Left renal pelvis (tissue), 4 donors: ENCODE measurements at regions not wholly inside any gene's neighbourhood (a gene's known extent, or its start where the extent isn't known, plus 50 kb on each side); places are given as distances from the start of the nearest gene placed in this dataset.
A peak's percentile ranks its signal among the peaks of the same experiment; 100 is the strongest.

Experiments
- DNase-seq, 4 donors: peaks; one replicate each; pipeline ENCODE4 v3.0.0-alpha.2; 2013; ENCODE audit warnings: low read depth in 4 of 4, low spot score in 3 of 4

GRCh38 chr11:28596816-28597215, 488.6 kb downstream of the METTL15 start:
- DNase-seq = no peak

GRCh38 chr11:28592141-28592540, 484.0 kb downstream of the METTL15 start:
- no peak for DNase-seq

GRCh38 chr11:28584992-28585391, 476.8 kb downstream of the METTL15 start:
- DNase-seq = no peak

GRCh38 chr11:28582506-28582905, 474.3 kb downstream of the METTL15 start:
- no peak for DNase-seq

GRCh38 chr11:28581286-28582242, 473.4 kb downstream of the METTL15 start:
- DNase-seq = no peak

- no peak for DNase-seq
Measured at GRCh38 chr11:28571371-28571770, 463.2 kb downstream of the METTL15 start.

GRCh38 chr11:28569106-28569505, 460.9 kb downstream of the METTL15 start:
- no peak for DNase-seq

- DNase-seq = peak in 2 of 4 donors; percentile 29 to 39
Measured at GRCh38 chr11:28566339-28567089, 458.3 kb downstream of the METTL15 start.

- no peak for DNase-seq
Measured at GRCh38 chr11:28559492-28559891, 451.3 kb downstream of the METTL15 start.

GRCh38 chr11:28547321-28547741, 439.1 kb downstream of the METTL15 start:
- no peak for DNase-seq

GRCh38 chr11:28545536-28545935, 437.3 kb downstream of the METTL15 start:
- no peak for DNase-seq

GRCh38 chr11:28542561-28542960, 434.4 kb downstream of the METTL15 start:
- DNase-seq = peak in 1 of 4 donors; percentile 22

- no peak for DNase-seq
Measured at GRCh38 chr11:28539239-28540030, 431.2 kb downstream of the METTL15 start.

- DNase-seq = no peak
Measured at GRCh38 chr11:28537822-28538221, 429.6 kb downstream of the METTL15 start.

GRCh38 chr11:28536504-28537267, 428.5 kb downstream of the METTL15 start:
- no peak for DNase-seq

- no peak for DNase-seq
Measured at GRCh38 chr11:28535677-28536076, 427.5 kb downstream of the METTL15 start.

GRCh38 chr11:28529540-28530410, 421.6 kb downstream of the METTL15 start:
- DNase-seq = peak in 1 of 4 donors; percentile 27

- DNase-seq = no peak
Measured at GRCh38 chr11:28529046-28529445, 420.9 kb downstream of the METTL15 start.

GRCh38 chr11:28528217-28528616, 420.0 kb downstream of the METTL15 start:
- no peak for DNase-seq
